OCI-LY3 (cell line): ENCODE measurements at regions not wholly inside any gene's neighbourhood (a gene's known extent, or its start where the extent isn't known, plus 50 kb on each side); places are given as distances from the start of the nearest gene placed in this dataset.

ENCODE experiments used
- H2AFZ ChIP-seq: fragments of 200-600, 300-600 bp; shearing (Covaris generic); 2 replicates; pipeline ENCODE4 v1.6.0; 2014; ENCODE audit warnings: antibody characterized with exemption, low read depth, low read length
- H3K27ac ChIP-seq: fragments of 200-600, 300-600 bp; sonication (generic); 2 replicates; pipeline ENCODE4 v1.5.1; 2014; ENCODE audit warnings: mild to moderate bottlenecking, low read length, moderate library complexity, mixed read lengths
- H3K27me3 ChIP-seq: fragments of 200-600, 300-600 bp; sonication (generic); 2 replicates; pipeline ENCODE4 v1.6.1; 2014; ENCODE audit warnings: low read depth, low read length, mixed read lengths
- H3K36me3 ChIP-seq: fragments of 200-600, 300-600 bp; sonication (generic); replicated peaks from 2 replicates; pipeline ENCODE3; 2014; ENCODE audit warnings: low read depth, low read length, mixed read lengths
- H3K4me1 ChIP-seq: fragments of 300-600, 200-600 bp; sonication (generic); 2 replicates; pipeline ENCODE4 v1.6.1; 2014; ENCODE audit warnings: low read length, mixed read lengths
- H3K4me2 ChIP-seq: fragments of 200-600, 300-600 bp; sonication (generic); 2 replicates; pipeline ENCODE4 v1.6.1; 2014; ENCODE audit warnings: low read length, mixed read lengths
- H3K4me3 ChIP-seq: fragments of 300-600, 200-600 bp; sonication (generic); 2 replicates; pipeline ENCODE4 v1.5.1; 2014; ENCODE audit warnings: antibody characterized with exemption, mild to moderate bottlenecking, low read length, moderate library complexity
- H3K79me2 ChIP-seq: fragments of 300-600, 200-600 bp; shearing (Covaris generic); 2 replicates; pipeline ENCODE4 v1.6.1; 2014; ENCODE audit warnings: mild to moderate bottlenecking, low read length, mixed read lengths
- H3K9ac ChIP-seq: fragments of 300-600, 200-600 bp; shearing (Covaris generic); 2 replicates; pipeline ENCODE4 v1.6.0; 2014; ENCODE audit warnings: mild to moderate bottlenecking, low read length, moderate library complexity
- H3K9me3 ChIP-seq: fragments of 200-600, 300-600 bp; shearing (Covaris generic); 2 replicates; pipeline ENCODE4 v1.6.1; 2014; ENCODE audit warnings: low read length, mixed read lengths; ENCODE audit not compliant: insufficient read depth
- H4K20me1 ChIP-seq: fragments of 200-600, 300-600 bp; sonication (generic); 2 replicates; pipeline ENCODE4 v1.6.1; 2016; ENCODE audit warnings: low read length, mixed read lengths; ENCODE audit not compliant: insufficient read depth
- CTCF ChIP-seq: fragments of 200-600, 300-600 bp; sonication (generic); IDR thresholded peaks from 2 replicates; pipeline ENCODE4 v1.5.1; 2014; ENCODE audit warnings: antibody characterized with exemption, low read length, low read depth
- EZH2phosphoT487 ChIP-seq: fragments of 200-600 bp; shearing (Covaris generic); IDR thresholded peaks from 2 replicates; pipeline ENCODE4 v1.6.1; 2018; ENCODE audit warnings: antibody characterized with exemption, mixed run types, low read depth

- Histone ChIP-seq H3K9ac (no peak overlapping the region), H4K20me1 (no peaks in the 10 kb centered on the region), H3K79me2 (no peaks in the 10 kb centered on the region), H3K4me1 (peaks cover 17% of the 10 kb centered on the region), H3K27me3 (0 out of 2 replicates have a peak, but pooled peaks cover 3% of the 10 kb centered on the region), H3K36me3 (no peaks in the 10 kb centered on the region), H2AFZ (no peak overlapping the region), H3K9me3 (no peaks in the 10 kb centered on the region), H3K4me2 (no peak overlapping the region), H3K4me3 (no peak overlapping the region), H3K27ac (no peak overlapping the region)
- TF ChIP-seq CTCF (no peak), EZH2phosphoT487 (no peak)
Observed at GRCh38 chr1:234938924-234939323, 189.7 kb downstream of the TOMM20 start.

GRCh38 chr1:234938135-234938534 lies 190.5 kb downstream of the TOMM20 start:
- H2AFZ ChIP-seq = no peak overlapping the region
- H3K79me2 ChIP-seq = no peaks in the 10 kb centered on the region
- H3K4me1 ChIP-seq = peaks cover 16% of the 10 kb centered on the region
- H3K36me3 ChIP-seq = no peaks in the 10 kb centered on the region
- H3K9ac ChIP-seq = no peak overlapping the region
- TF ChIP-seq EZH2phosphoT487 (no peak), CTCF (no peak)
- no peaks in the 10 kb centered on the region for H4K20me1 ChIP-seq
- H3K4me2 ChIP-seq = no peak overlapping the region
- no peak overlapping the region for H3K27ac ChIP-seq
- H3K27me3 ChIP-seq = 0 out of 2 replicates have a peak, but pooled peaks cover 3% of the 10 kb centered on the region
- no peak overlapping the region for H3K4me3 ChIP-seq
- H3K9me3 ChIP-seq = no peaks in the 10 kb centered on the region

- no peak overlapping the region for H2AFZ ChIP-seq
- H3K4me3 ChIP-seq = no peak overlapping the region
- no peaks in the 10 kb centered on the region for H3K79me2 ChIP-seq
- H4K20me1 ChIP-seq = no peaks in the 10 kb centered on the region
- H3K4me2 ChIP-seq = no peak overlapping the region
- no peaks in the 10 kb centered on the region for H3K36me3 ChIP-seq
- peaks cover 29% of the 10 kb centered on the region for H3K4me1 ChIP-seq
- no peaks in the 10 kb centered on the region for H3K9me3 ChIP-seq
- no peak for TF ChIP-seq CTCF
- TF ChIP-seq EZH2phosphoT487 = no peak
- no peak overlapping the region for H3K9ac ChIP-seq
- H3K27me3 ChIP-seq = peaks cover 8% of the 10 kb centered on the region
- H3K27ac ChIP-seq = no peak overlapping the region
Observed at GRCh38 chr1:234936612-234937389, 191.8 kb downstream of the TOMM20 start.

- Histone ChIP-seq H4K20me1 (no peaks in the 10 kb centered on the region), H3K79me2 (no peaks in the 10 kb centered on the region), H3K36me3 (no peaks in the 10 kb centered on the region), H3K4me3 (peak overlapping the region; percentile 4), H2AFZ (0 out of 2 replicates have a peak overlapping the region, but pooled peaks have one; percentile 62), H3K9me3 (no peaks in the 10 kb centered on the region), H3K27ac (peak overlapping the region; percentile 57), H3K9ac (peak overlapping the region; percentile 43), H3K4me2 (peak overlapping the region; percentile 43), H3K27me3 (peaks cover 16% of the 10 kb centered on the region), H3K4me1 (peaks cover 38% of the 10 kb centered on the region)
- TF ChIP-seq EZH2phosphoT487 (no peak), CTCF (no peak)
Observed at GRCh38 chr1:234934611-234935033, 194.0 kb downstream of the TOMM20 start.
